ENCODE measurements at regions not wholly inside any gene's neighbourhood (a gene's known extent, or its start where the extent isn't known, plus 50 kb on each side); places are given as distances from the start of the nearest gene placed in this dataset.

GRCh38 chr6:2414885-2415547 is 169.6 kb upstream of the GMDS start:
- DNase-seq: no peak

GRCh38 chr6:2412731-2413130 is 167.3 kb upstream of the GMDS start:
- no peak for DNase-seq

- no peak for DNase-seq
Measured at GRCh38 chr6:2410656-2411380, 165.4 kb upstream of the GMDS start.

GRCh38 chr6:2407525-2407924 is 162.1 kb upstream of the GMDS start:
- DNase-seq: no peak

GRCh38 chr6:2404211-2404929 is 159.0 kb upstream of the GMDS start:
- no peak for DNase-seq

GRCh38 chr6:2403546-2403945 is 158.1 kb upstream of the GMDS start:
- no peak for DNase-seq

GRCh38 chr6:2396846-2397630 is 151.6 kb upstream of the GMDS start:
- DNase-seq: no peak

- DNase-seq: no peak
Measured at GRCh38 chr6:2396042-2396657, 150.7 kb upstream of the GMDS start.

GRCh38 chr6:2388554-2389324 is 143.3 kb upstream of the GMDS start:
- no peak for DNase-seq

- no peak for DNase-seq
Measured at GRCh38 chr6:2387445-2387844, 142.0 kb upstream of the GMDS start.

GRCh38 chr6:2385471-2385983 is 140.1 kb upstream of the GMDS start:
- DNase-seq: no peak

- DNase-seq: no peak
Measured at GRCh38 chr6:2384528-2384927, 139.1 kb upstream of the GMDS start.

GRCh38 chr6:2381872-2382661 is 136.7 kb upstream of the GMDS start:
- DNase-seq: no peak

- no peak for DNase-seq
Measured at GRCh38 chr6:2378891-2379652, 133.7 kb upstream of the GMDS start.

GRCh38 chr6:2378046-2378657 is 132.7 kb upstream of the GMDS start:
- no peak for DNase-seq

- no peak for DNase-seq
Measured at GRCh38 chr6:2376429-2377355, 131.3 kb upstream of the GMDS start.

- no peak for DNase-seq
Measured at GRCh38 chr6:2375443-2375842, 130.0 kb upstream of the GMDS start.

- DNase-seq: no peak
Measured at GRCh38 chr6:2369606-2370005, 124.2 kb upstream of the GMDS start.
